Endothelial cell of umbilical vein (primary cell): ENCODE measurements at regions not wholly inside any gene's neighbourhood (a gene's known extent, or its start where the extent isn't known, plus 50 kb on each side); places are given as distances from the start of the nearest gene placed in this dataset.

Source experiments
- BruUV-seq: library from RNA; stranded (reverse); fragments of 400-500 nt; replicated peaks from 2 replicates; lab custom pipeline; 2021; lab: Mats Ljungman, UMichigan
- CTCF ChIA-PET: fragments of 300-600, 350-600 bp; sonication (Branson Sonifier 250); formaldehyde crosslinking; loops from one replicate; lab custom pipeline; 2021; ENCODE audit warnings: antibody characterized with exemption, inconsistent platforms; lab: Charles Lee
- POLR2A ChIA-PET: fragments of 300-600, 350-600 bp; sonication (Branson Sonifier 250); formaldehyde crosslinking; loops from one replicate; lab custom pipeline; 2021; ENCODE audit warnings: antibody characterized with exemption, inconsistent platforms; lab: Charles Lee
- DNase-seq: peaks from one replicate; pipeline ENCODE4 v3.0.0-alpha.2; 2011; ENCODE audit warnings: low read depth, low spot score
- FAIRE-seq: peaks from 2 replicates; lab custom pipeline; 2011; peaks lifted over from hg19 to GRCh38; lab: Jason Lieb, UNC
- H2AFZ ChIP-seq: 2 replicates; pipeline ENCODE4 v1.6.0; 2012; ENCODE audit warnings: low read depth, low read length, control low read depth, inconsistent platforms
- H3K27ac ChIP-seq: 2 replicates; pipeline ENCODE4 v1.5.1; 2011; ENCODE audit warnings: low read depth, mild to moderate bottlenecking, control low read depth, low read length, moderate library complexity; ENCODE audit not compliant: insufficient read depth
- H3K27me3 ChIP-seq, 2 experiments: 2 replicates each; pipeline versions ENCODE4 v1.6.0 to v1.6.1; 2011; ENCODE audit warnings: low read length in 2 of 2, mixed read lengths in 1 of 2; ENCODE audit not compliant: control insufficient read depth in 2 of 2, insufficient read depth in 2 of 2
- H3K36me3 ChIP-seq, 2 experiments: 2 replicates in 1 of 2; 3 replicates in 1 of 2; pipeline ENCODE4 v1.5.1; 2011; ENCODE audit warnings: low read length in 2 of 2, mild to moderate bottlenecking in 1 of 2, moderate library complexity in 1 of 2; ENCODE audit not compliant: control insufficient read depth in 2 of 2, insufficient read depth in 2 of 2; ENCODE audit errors: extremely low read depth in 1 of 2
- H3K4me1 ChIP-seq: 3 replicates; pipeline ENCODE4 v1.5.1; 2011; ENCODE audit warnings: mild to moderate bottlenecking, low read length; ENCODE audit not compliant: control insufficient read depth, insufficient read depth; ENCODE audit errors: extremely low read depth
- H3K4me2 ChIP-seq: 2 replicates; pipeline ENCODE4 v1.6.1; 2011; ENCODE audit warnings: low read length, control low read depth, mixed read lengths; ENCODE audit not compliant: insufficient read depth
- H3K4me3 ChIP-seq, 3 experiments: fragments of 200-600 bp in 1 of 3; sonication (generic), shearing (Covaris generic) in 1 of 3; replicated peaks in 1 of 3; 2 replicates each; pipeline ENCODE4 v1.5.1; 2011 to 2016; ENCODE audit warnings: control low read depth in 3 of 3, low read length in 3 of 3, mild to moderate bottlenecking in 2 of 3, inconsistent platforms in 1 of 3, low read depth in 1 of 3, moderate library complexity in 1 of 3; ENCODE audit not compliant: insufficient read depth in 1 of 3
- H3K79me2 ChIP-seq: 2 replicates; pipeline ENCODE4 v1.6.0; 2012; ENCODE audit warnings: low read length, inconsistent platforms; ENCODE audit not compliant: control insufficient read depth, insufficient read depth
- H3K9ac ChIP-seq: replicated peaks from 2 replicates; pipeline ENCODE3; 2011; ENCODE audit warnings: low read length, control low read depth; ENCODE audit not compliant: insufficient read depth; ENCODE audit errors: extremely low read depth
- H3K9me1 ChIP-seq: replicated peaks from 3 replicates; pipeline ENCODE4 v1.6.0; 2011; ENCODE audit warnings: mild to moderate bottlenecking, low read length; ENCODE audit not compliant: control insufficient read depth, insufficient read depth; ENCODE audit errors: extremely low read depth
- H3K9me3 ChIP-seq: replicated peaks from 2 replicates; pipeline ENCODE4 v1.5.1; 2012; ENCODE audit warnings: low read length, inconsistent platforms; ENCODE audit not compliant: control insufficient read depth, insufficient read depth
- H4K20me1 ChIP-seq: replicated peaks from 2 replicates; pipeline ENCODE3; 2011; ENCODE audit warnings: mild to moderate bottlenecking, low read length; ENCODE audit not compliant: control insufficient read depth, insufficient read depth; ENCODE audit errors: extremely low read depth
- CTCF ChIP-seq, 2 donors: IDR thresholded peaks; 1 replicate in 1 of 2; 2 replicates in 1 of 2; pipeline ENCODE4 v1.5.1; 2011; ENCODE audit warnings: low read length in 2 of 2, mild to moderate bottlenecking in 2 of 2, moderate library complexity in 2 of 2, control low read depth in 1 of 2, inconsistent platforms in 1 of 2, low read depth in 1 of 2; ENCODE audit not compliant: insufficient read depth in 1 of 2; ENCODE audit errors: extremely low read depth in 1 of 2
- EZH2 ChIP-seq: IDR thresholded peaks from 2 replicates; pipeline ENCODE4 v1.6.1; 2012; ENCODE audit warnings: borderline replicate concordance, low read depth, mild to moderate bottlenecking, moderate library complexity, low read length, inconsistent platforms; ENCODE audit not compliant: severe bottlenecking
- FOS ChIP-seq: IDR thresholded peaks from 2 replicates; pipeline ENCODE4 v1.6.1; 2011; ENCODE audit warnings: mild to moderate bottlenecking, low read length, moderate library complexity, borderline replicate concordance; ENCODE audit not compliant: insufficient read depth
- MYC ChIP-seq: IDR thresholded peaks from one replicate; pipeline ENCODE4 v1.6.1; 2011; ENCODE audit warnings: mild to moderate bottlenecking, low read depth, low read length
- POLR2A ChIP-seq: IDR thresholded peaks from 2 replicates; pipeline ENCODE4 v1.6.1; 2012; ENCODE audit warnings: low read depth, mild to moderate bottlenecking, control low read depth, low read length
- POLR2AphosphoS5 ChIP-seq: IDR thresholded peaks from 2 replicates; pipeline ENCODE4 v1.6.1; 2012; ENCODE audit warnings: low read depth, mild to moderate bottlenecking, control low read depth, low read length, moderate library complexity; ENCODE audit not compliant: insufficient read depth
- dilution Hi-C: fragments of 300-500 bp; cut with MboI; formaldehyde crosslinking; loops from one replicate; pipeline ENCODE4 v1.15.0; 2019; ENCODE audit warnings: low sequenced_read_pairs; ENCODE audit not compliant: extremely low pct_ligation_motif_present
- intact Hi-C: fragments of 100-400 bp; cut with micrococcal nuclease; formaldehyde crosslinking; loops from one replicate; pipeline ENCODE4 v1.10.0; 2022

DNA sequence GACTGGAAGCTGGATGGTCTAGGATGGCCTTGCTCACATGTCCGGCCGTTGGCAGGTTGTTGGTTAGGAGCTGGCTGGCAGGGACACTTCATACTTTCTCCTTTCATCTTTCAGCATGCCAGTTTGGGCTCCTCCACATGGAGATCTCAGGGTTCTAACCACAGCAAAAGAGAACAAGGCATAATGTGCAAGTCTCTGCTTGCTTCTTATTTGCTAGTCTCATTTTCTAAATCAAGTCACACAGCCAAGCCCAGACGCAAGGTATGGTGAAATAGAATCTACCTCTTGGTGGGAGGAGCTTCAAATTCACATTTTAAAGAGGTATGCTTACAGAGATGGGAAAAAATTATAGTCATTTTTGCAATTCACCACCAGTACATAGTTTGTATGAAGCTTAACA, 69.1 kb upstream of the NAP1L1 start:
- TF ChIP-seq FOS (no peak), MYC (no peak), POLR2A (no peak), POLR2AphosphoS5 (no peak), EZH2 (no peak), CTCF (IDR thresholded peaks at IDR 0.05; ENCODE audit: extremely low read depth in 1 of 2, insufficient read depth in 1 of 2, low read depth in 1 of 2, low read length in 2 of 2) (no peak)
- FAIRE-seq: no peak
- ChIA-PET CTCF (interaction anchor here (1.7 to 2.2 kb wide), 3 partner anchors 9 to 194 kb away, joined by 7 read pairs; partner anchors contain the start of gene BBS10), POLR2A (no interaction called here)
- no peaks in the 10 kb centered on the region for H3K9me3 ChIP-seq
- intact Hi-C loops: loop anchor here (10.0 kb wide), 1 partner anchor 629 kb away; no protein-coding TSS in a partner anchor
- DNase-seq: no peak
- no peak overlapping the region for H3K27ac ChIP-seq
- no peaks in the 10 kb centered on the region for H3K9me1 ChIP-seq
- no peaks in the 10 kb centered on the region for H3K36me3 ChIP-seq
- dilution Hi-C loops: no loop called here
- no peaks in the 10 kb centered on the region for H3K79me2 ChIP-seq
- BruUV-seq: no TSS peak
- H3K27me3 ChIP-seq: no peaks in the 10 kb centered on the region
- H3K9ac ChIP-seq: no peak overlapping the region
- H4K20me1 ChIP-seq: no peaks in the 10 kb centered on the region
- peaks cover 3% of the 10 kb centered on the region for H3K4me1 ChIP-seq
- H3K4me2 ChIP-seq: no peak overlapping the region
- H2AFZ ChIP-seq: no peak overlapping the region
- no peak overlapping the region for H3K4me3 ChIP-seq
